C4-2B (cell line): ENCODE measurements at regions not wholly inside any gene's neighbourhood (a gene's known extent, or its start where the extent isn't known, plus 50 kb on each side); places are given as distances from the start of the nearest gene placed in this dataset.

Source experiments
- CTCF ChIP-seq: fragments of 450-650 bp; conservative IDR thresholded peaks from 2 replicates; pipeline ENCODE4 v1.5.1; 2017; ENCODE audit warnings: mild to moderate bottlenecking
- ZFX ChIP-seq: fragments of 450-650 bp; IDR thresholded peaks from 2 replicates; pipeline ENCODE4 v1.6.1; 2017

GRCh38 chr13:103210348-103210747, 144.1 kb upstream of the SLC10A2 start:
- TF ChIP-seq CTCF (no peak), ZFX (no peak)
